Muscle of back (tissue), 3 donors: ENCODE measurements at regions not wholly inside any gene's neighbourhood (a gene's known extent, or its start where the extent isn't known, plus 50 kb on each side); places are given as distances from the start of the nearest gene placed in this dataset.
"Not testable (repeated sequence)": the region's sequence is repeated elsewhere in the genome, so short reads cannot be mapped to it uniquely, and the experiment has no call there.

Source experiments
- DNase-seq, 3 donors: peaks; one replicate each; pipeline versions ENCODE4 v3.0.0 to v3.0.0-alpha.2; 2013

- no peak for DNase-seq
Measured at GRCh38 chr14:96686126-96686525, 111.1 kb upstream of the VRK1 start.

- DNase-seq, result no peak
Measured at GRCh38 chr14:96688629-96689028, 108.6 kb upstream of the VRK1 start.

GRCh38 chr14:96690713-96691383 lies 106.3 kb upstream of the VRK1 start:
- DNase-seq, result no peak

GRCh38 chr14:96693252-96693820 lies 103.8 kb upstream of the VRK1 start:
- no peak for DNase-seq

GRCh38 chr14:96693987-96694386 lies 103.2 kb upstream of the VRK1 start:
- no peak for DNase-seq

GRCh38 chr14:96698960-96699539 lies 98.1 kb upstream of the VRK1 start:
- DNase-seq, result no peak

- no peak for DNase-seq
Measured at GRCh38 chr14:96699666-96700065, 97.5 kb upstream of the VRK1 start.

GRCh38 chr14:96702831-96703230 lies 94.4 kb upstream of the VRK1 start:
- DNase-seq, result no peak

- no peak for DNase-seq
Measured at GRCh38 chr14:96705422-96706092, 91.6 kb upstream of the VRK1 start.

- DNase-seq, result no peak
Measured at GRCh38 chr14:96706893-96707292, 90.3 kb upstream of the VRK1 start.

GRCh38 chr14:96710060-96710666 lies 87.0 kb upstream of the VRK1 start:
- no peak for DNase-seq

GRCh38 chr14:96711559-96712267 lies 85.5 kb upstream of the VRK1 start:
- DNase-seq, result no peak

- DNase-seq, result no peak
Measured at GRCh38 chr14:96713426-96713825, 83.8 kb upstream of the VRK1 start.

GRCh38 chr14:96714537-96714936 lies 82.6 kb upstream of the VRK1 start:
- not testable (repeated sequence) for DNase-seq

- no peak for DNase-seq
Measured at GRCh38 chr14:96717116-96717515, 80.1 kb upstream of the VRK1 start.

GRCh38 chr14:96718407-96718806 lies 78.8 kb upstream of the VRK1 start:
- DNase-seq, result no peak

- not testable (repeated sequence) for DNase-seq
Measured at GRCh38 chr14:96720702-96721101, 76.5 kb upstream of the VRK1 start.

- DNase-seq, result no peak
Measured at GRCh38 chr14:96722736-96723135, 74.4 kb upstream of the VRK1 start.

GRCh38 chr14:96723946-96724345 lies 73.2 kb upstream of the VRK1 start:
- DNase-seq, result no peak

- no peak for DNase-seq
Measured at GRCh38 chr14:96725232-96725631, 72.0 kb upstream of the VRK1 start.

GRCh38 chr14:96727073-96727472 lies 70.1 kb upstream of the VRK1 start:
- no peak for DNase-seq

- no peak for DNase-seq
Measured at GRCh38 chr14:96727491-96727890, 69.7 kb upstream of the VRK1 start.
